Stimulated activated memory B cell treated with anti-CD40 and anti-IgM and Interleukin-4, amounts not matched to agents 10 μg/mL and 1 μg/mL and 100 μg/mL, for 72 hours (primary cell): ENCODE measurements at regions not wholly inside any gene's neighbourhood (a gene's known extent, or its start where the extent isn't known, plus 50 kb on each side); places are given as distances from the start of the nearest gene placed in this dataset.
"Not testable (repeated sequence)": the region's sequence is repeated elsewhere in the genome, so short reads cannot be mapped to it uniquely, and the experiment has no call there.

Source experiments
- ATAC-seq: fragments of 150-1000 bp; cut with Tn5 transposase; 2 replicates; pipeline ENCODE4 v1.10.0; 2021
- H3K27ac Mint-ChIP-seq: one replicate; pipeline ENCODE4 v1.8.0; 2022; ENCODE audit warnings: mild to moderate bottlenecking, mixed read lengths
- H3K27me3 Mint-ChIP-seq: one replicate; pipeline ENCODE4 v1.8.0; 2022; ENCODE audit warnings: mixed read lengths
- H3K36me3 Mint-ChIP-seq: one replicate; pipeline ENCODE4 v1.8.0; 2022; ENCODE audit warnings: mixed read lengths
- H3K4me1 Mint-ChIP-seq: one replicate; pipeline ENCODE4 v1.8.0; 2022; ENCODE audit warnings: mixed read lengths
- H3K4me3 Mint-ChIP-seq: one replicate; pipeline ENCODE4 v1.8.0; 2022; ENCODE audit warnings: mild to moderate bottlenecking, moderate library complexity, mixed read lengths
- H3K9me3 Mint-ChIP-seq: one replicate; pipeline ENCODE4 v1.8.0; 2022; ENCODE audit warnings: mixed read lengths

GRCh38 chr20:12825226-12825595 lies 183.6 kb upstream of the SPTLC3 start:
- Mint-ChIP-seq H3K27me3 (no peaks in the 10 kb centered on the region), H3K27ac (no peak overlapping the region), H3K4me1 (no peaks in the 10 kb centered on the region), H3K36me3 (no peaks in the 10 kb centered on the region), H3K9me3 (peaks cover 3% of the 10 kb centered on the region), H3K4me3 (no peak overlapping the region)
- no peak for ATAC-seq

GRCh38 chr20:12827816-12828385 lies 180.9 kb upstream of the SPTLC3 start:
- Mint-ChIP-seq H3K27me3 (no peaks in the 10 kb centered on the region), H3K9me3 (peaks cover 3% of the 10 kb centered on the region), H3K4me1 (no peaks in the 10 kb centered on the region), H3K4me3 (no peak overlapping the region), H3K36me3 (no peaks in the 10 kb centered on the region), H3K27ac (no peak overlapping the region)
- ATAC-seq = no peak

- no peak for ATAC-seq
- no peaks in the 10 kb centered on the region for H3K36me3 Mint-ChIP-seq
- H3K4me3 Mint-ChIP-seq = no peak overlapping the region
- H3K4me1 Mint-ChIP-seq = no peaks in the 10 kb centered on the region
- H3K27ac Mint-ChIP-seq = no peak overlapping the region
- H3K9me3 Mint-ChIP-seq = peaks cover 3% of the 10 kb centered on the region
- H3K27me3 Mint-ChIP-seq = no peaks in the 10 kb centered on the region
Measured at GRCh38 chr20:12829170-12829569, 179.6 kb upstream of the SPTLC3 start.

GRCh38 chr20:12833861-12834260 lies 174.9 kb upstream of the SPTLC3 start:
- H3K27ac Mint-ChIP-seq = no peak overlapping the region
- H3K4me3 Mint-ChIP-seq = no peak overlapping the region
- no peak for ATAC-seq
- no peaks in the 10 kb centered on the region for H3K9me3 Mint-ChIP-seq
- no peaks in the 10 kb centered on the region for H3K36me3 Mint-ChIP-seq
- no peaks in the 10 kb centered on the region for H3K27me3 Mint-ChIP-seq
- no peaks in the 10 kb centered on the region for H3K4me1 Mint-ChIP-seq

- Mint-ChIP-seq H3K4me3 (no peak overlapping the region), H3K27ac (no peak overlapping the region), H3K9me3 (no peaks in the 10 kb centered on the region), H3K36me3 (no peaks in the 10 kb centered on the region), H3K27me3 (no peaks in the 10 kb centered on the region), H3K4me1 (no peaks in the 10 kb centered on the region)
- no peak for ATAC-seq
Measured at GRCh38 chr20:12835999-12836398, 172.8 kb upstream of the SPTLC3 start.

GRCh38 chr20:12837646-12838045 lies 171.1 kb upstream of the SPTLC3 start:
- Mint-ChIP-seq H3K4me1 (no peaks in the 10 kb centered on the region), H3K27ac (no peak overlapping the region), H3K9me3 (no peaks in the 10 kb centered on the region), H3K36me3 (no peaks in the 10 kb centered on the region), H3K27me3 (no peaks in the 10 kb centered on the region), H3K4me3 (no peak overlapping the region)
- ATAC-seq = no peak

GRCh38 chr20:12838261-12838866 lies 170.4 kb upstream of the SPTLC3 start:
- Mint-ChIP-seq H3K27ac (no peak overlapping the region), H3K27me3 (no peaks in the 10 kb centered on the region), H3K36me3 (no peaks in the 10 kb centered on the region), H3K9me3 (no peaks in the 10 kb centered on the region), H3K4me1 (no peaks in the 10 kb centered on the region), H3K4me3 (no peak overlapping the region)
- ATAC-seq = no peak

- no peak overlapping the region for H3K27ac Mint-ChIP-seq
- H3K36me3 Mint-ChIP-seq = no peaks in the 10 kb centered on the region
- no peaks in the 10 kb centered on the region for H3K4me1 Mint-ChIP-seq
- no peak for ATAC-seq
- H3K4me3 Mint-ChIP-seq = no peak overlapping the region
- peaks cover 5% of the 10 kb centered on the region for H3K9me3 Mint-ChIP-seq
- no peaks in the 10 kb centered on the region for H3K27me3 Mint-ChIP-seq
Measured at GRCh38 chr20:12847872-12848271, 160.9 kb upstream of the SPTLC3 start.

- no peak overlapping the region for H3K4me3 Mint-ChIP-seq
- no peaks in the 10 kb centered on the region for H3K27me3 Mint-ChIP-seq
- no peak overlapping the region for H3K27ac Mint-ChIP-seq
- no peak for ATAC-seq
- peaks cover 5% of the 10 kb centered on the region for H3K9me3 Mint-ChIP-seq
- no peaks in the 10 kb centered on the region for H3K4me1 Mint-ChIP-seq
- no peaks in the 10 kb centered on the region for H3K36me3 Mint-ChIP-seq
Measured at GRCh38 chr20:12849225-12849910, 159.4 kb upstream of the SPTLC3 start.

- not testable (repeated sequence) for H3K36me3 Mint-ChIP-seq, H3K27me3 Mint-ChIP-seq
Measured at GRCh38 chr20:12857643-12858042, 151.1 kb upstream of the SPTLC3 start.

GRCh38 chr20:12860619-12861247 lies 148.0 kb upstream of the SPTLC3 start:
- Mint-ChIP-seq H3K9me3 (peaks cover 13% of the 10 kb centered on the region), H3K27me3 (no peaks in the 10 kb centered on the region), H3K27ac (no peak overlapping the region), H3K4me1 (no peaks in the 10 kb centered on the region), H3K36me3 (no peaks in the 10 kb centered on the region), H3K4me3 (no peak overlapping the region)
- no peak for ATAC-seq

More at GRCh38 chr20:12857643-12858042, 151.1 kb upstream of the SPTLC3 start:
- H3K4me1 Mint-ChIP-seq, ATAC-seq, H3K4me3 Mint-ChIP-seq, H3K27ac Mint-ChIP-seq: not testable (repeated sequence)
- peaks cover 23% of the 10 kb centered on the region for H3K9me3 Mint-ChIP-seq

- no peak for ATAC-seq
- Mint-ChIP-seq H3K36me3 (no peaks in the 10 kb centered on the region), H3K27ac (no peak overlapping the region), H3K4me3 (no peak overlapping the region), H3K27me3 (no peaks in the 10 kb centered on the region), H3K4me1 (no peaks in the 10 kb centered on the region), H3K9me3 (peaks cover 3% of the 10 kb centered on the region)
Measured at GRCh38 chr20:12869669-12870068, 139.1 kb upstream of the SPTLC3 start.

- H3K4me3 Mint-ChIP-seq = no peak overlapping the region
- ATAC-seq = no peak
- H3K4me1 Mint-ChIP-seq = no peaks in the 10 kb centered on the region
Measured at GRCh38 chr20:12870588-12870987, 138.2 kb upstream of the SPTLC3 start.

GRCh38 chr20:12874933-12875332 lies 133.8 kb upstream of the SPTLC3 start:
- Mint-ChIP-seq H3K4me3 (no peak overlapping the region), H3K36me3 (no peaks in the 10 kb centered on the region), H3K27me3 (no peaks in the 10 kb centered on the region), H3K27ac (no peak overlapping the region), H3K9me3 (peaks cover 3% of the 10 kb centered on the region), H3K4me1 (no peaks in the 10 kb centered on the region)
- no peak for ATAC-seq

More at GRCh38 chr20:12870588-12870987, 138.2 kb upstream of the SPTLC3 start:
- H3K9me3 Mint-ChIP-seq = peaks cover 3% of the 10 kb centered on the region
- H3K27ac Mint-ChIP-seq = no peak overlapping the region
- H3K27me3 Mint-ChIP-seq = no peaks in the 10 kb centered on the region
- H3K36me3 Mint-ChIP-seq = no peaks in the 10 kb centered on the region

GRCh38 chr20:12875510-12875909 lies 133.3 kb upstream of the SPTLC3 start:
- H3K36me3 Mint-ChIP-seq = no peaks in the 10 kb centered on the region
- peaks cover 3% of the 10 kb centered on the region for H3K9me3 Mint-ChIP-seq
- H3K27me3 Mint-ChIP-seq = no peaks in the 10 kb centered on the region
- no peaks in the 10 kb centered on the region for H3K4me1 Mint-ChIP-seq
- ATAC-seq = no peak
- H3K4me3 Mint-ChIP-seq = no peak overlapping the region
- H3K27ac Mint-ChIP-seq = no peak overlapping the region
